ENCODE measurements at regions not wholly inside any gene's neighbourhood (a gene's known extent, or its start where the extent isn't known, plus 50 kb on each side); places are given as distances from the start of the nearest gene placed in this dataset.
"Not testable (repeated sequence)": the region's sequence is repeated elsewhere in the genome, so short reads cannot be mapped to it uniquely, and the experiment has no call there.

DNA sequence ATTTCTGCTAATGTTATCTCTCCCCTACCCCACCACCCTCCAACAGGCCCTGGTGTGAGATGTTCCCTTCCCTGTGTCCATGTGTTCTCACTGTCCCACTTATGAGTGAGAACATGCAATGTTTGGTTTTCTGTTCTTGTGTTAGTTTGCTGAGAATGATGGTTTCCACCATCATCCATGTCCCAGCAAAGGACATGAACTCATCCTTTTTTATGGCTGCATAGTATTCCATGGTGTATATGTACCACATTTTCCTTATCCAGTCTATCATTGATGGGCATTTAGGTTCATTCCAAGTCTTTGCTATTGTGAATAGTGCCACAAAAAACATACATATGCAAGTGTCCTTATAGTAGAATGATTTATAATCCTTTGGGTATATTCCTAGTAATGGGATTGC lies 104.5 kb downstream of the ZNF33B start:
- DNase-seq; H3K4me3 ChIP-seq; intact Hi-C loops (cut with DNase I; ENCODE audit: low total_unique reads); H3K4me1 ChIP-seq; H3K27me3 ChIP-seq (replicated peaks in 1 of 7); H3K27ac ChIP-seq: not testable (repeated sequence)
- peaks cover 0 to 25% (median 10%) of the 10 kb centered on the region in 6 donors for H3K36me3 ChIP-seq
- H3K9me3 ChIP-seq = peaks cover 20 to 91% (median 80%) of the 10 kb centered on the region in 8 donors

DNA sequence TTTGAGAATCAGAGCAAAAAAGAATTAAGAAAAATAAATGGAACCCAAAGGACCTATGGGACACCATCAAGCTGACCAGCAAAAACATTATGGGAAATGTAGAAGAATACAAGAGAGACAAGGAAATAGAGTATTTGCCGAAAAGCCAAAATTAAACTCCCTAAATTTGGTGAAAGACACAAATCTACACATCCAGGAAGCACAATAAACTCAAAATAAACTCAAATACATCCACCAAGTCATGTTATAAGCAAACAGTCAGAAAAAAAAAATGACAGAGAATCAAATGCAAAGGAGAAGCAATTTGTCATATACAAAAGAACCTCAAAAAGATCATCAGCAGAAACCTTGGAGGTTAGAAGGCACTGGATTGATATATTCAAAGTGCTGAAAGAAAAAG lies 105.4 kb downstream of the ZNF33B start:
- Histone ChIP-seq H3K27me3 (replicated peaks in 1 of 7) (no peaks in the 10 kb centered on the region), H3K4me1 (no peaks in the 10 kb centered on the region), H3K27ac (no peak overlapping the region), H3K36me3 (peaks cover 0 to 18% (median 2%) of the 10 kb centered on the region in 6 donors), H3K4me3 (no peak overlapping the region), H3K9me3 (peaks cover 20 to 89% (median 77%) of the 10 kb centered on the region in 8 donors)
- intact Hi-C loops (cut with DNase I; ENCODE audit: low total_unique reads) = no loop called here
- no peak for TF ChIP-seq POLR2AphosphoS5 (IDR thresholded peaks at IDR 0.05)
- TF ChIP-seq, protein P1, sequence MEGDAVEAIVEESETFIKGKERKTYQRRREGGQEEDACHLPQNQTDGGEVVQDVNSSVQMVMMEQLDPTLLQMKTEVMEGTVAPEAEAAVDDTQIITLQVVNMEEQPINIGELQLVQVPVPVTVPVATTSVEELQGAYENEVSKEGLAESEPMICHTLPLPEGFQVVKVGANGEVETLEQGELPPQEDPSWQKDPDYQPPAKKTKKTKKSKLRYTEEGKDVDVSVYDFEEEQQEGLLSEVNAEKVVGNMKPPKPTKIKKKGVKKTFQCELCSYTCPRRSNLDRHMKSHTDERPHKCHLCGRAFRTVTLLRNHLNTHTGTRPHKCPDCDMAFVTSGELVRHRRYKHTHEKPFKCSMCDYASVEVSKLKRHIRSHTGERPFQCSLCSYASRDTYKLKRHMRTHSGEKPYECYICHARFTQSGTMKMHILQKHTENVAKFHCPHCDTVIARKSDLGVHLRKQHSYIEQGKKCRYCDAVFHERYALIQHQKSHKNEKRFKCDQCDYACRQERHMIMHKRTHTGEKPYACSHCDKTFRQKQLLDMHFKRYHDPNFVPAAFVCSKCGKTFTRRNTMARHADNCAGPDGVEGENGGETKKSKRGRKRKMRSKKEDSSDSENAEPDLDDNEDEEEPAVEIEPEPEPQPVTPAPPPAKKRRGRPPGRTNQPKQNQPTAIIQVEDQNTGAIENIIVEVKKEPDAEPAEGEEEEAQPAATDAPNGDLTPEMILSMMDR (IDR thresholded peaks at IDR 0.05 in 8 of 11, conservative IDR thresholded peaks at IDR 0.05 in 3 of 11) = no peak
- no peak for TF ChIP-seq POLR2A (IDR thresholded peaks at IDR 0.05)
- WGBS, 5 donors = 94 to 100% (median 97%) methylated on average over 1 of the region's 1 CpG
- DNase-seq = no peak

DNA sequence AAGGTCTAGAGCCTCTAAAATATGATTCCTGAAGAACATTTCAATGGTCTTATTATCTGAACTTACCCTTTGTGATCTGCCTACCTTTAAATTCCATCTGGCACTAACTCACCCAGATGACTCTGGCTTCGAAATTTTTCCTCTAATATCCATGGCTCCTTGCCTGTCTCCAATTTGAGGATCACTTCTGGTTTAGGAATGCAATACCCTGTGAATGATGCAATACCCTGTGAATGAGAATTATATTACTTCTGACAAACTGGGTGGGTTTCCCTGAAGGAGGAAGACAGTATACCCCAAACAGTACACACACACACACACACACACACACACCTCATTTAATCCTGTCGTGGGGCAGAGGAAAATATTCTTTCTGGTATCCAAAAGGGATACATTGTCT lies 115.3 kb downstream of the ZNF33B start:
- 90 to 98% (median 98%) methylated on average over 2 of the region's 2 CpGs for WGBS, 5 donors

DNA sequence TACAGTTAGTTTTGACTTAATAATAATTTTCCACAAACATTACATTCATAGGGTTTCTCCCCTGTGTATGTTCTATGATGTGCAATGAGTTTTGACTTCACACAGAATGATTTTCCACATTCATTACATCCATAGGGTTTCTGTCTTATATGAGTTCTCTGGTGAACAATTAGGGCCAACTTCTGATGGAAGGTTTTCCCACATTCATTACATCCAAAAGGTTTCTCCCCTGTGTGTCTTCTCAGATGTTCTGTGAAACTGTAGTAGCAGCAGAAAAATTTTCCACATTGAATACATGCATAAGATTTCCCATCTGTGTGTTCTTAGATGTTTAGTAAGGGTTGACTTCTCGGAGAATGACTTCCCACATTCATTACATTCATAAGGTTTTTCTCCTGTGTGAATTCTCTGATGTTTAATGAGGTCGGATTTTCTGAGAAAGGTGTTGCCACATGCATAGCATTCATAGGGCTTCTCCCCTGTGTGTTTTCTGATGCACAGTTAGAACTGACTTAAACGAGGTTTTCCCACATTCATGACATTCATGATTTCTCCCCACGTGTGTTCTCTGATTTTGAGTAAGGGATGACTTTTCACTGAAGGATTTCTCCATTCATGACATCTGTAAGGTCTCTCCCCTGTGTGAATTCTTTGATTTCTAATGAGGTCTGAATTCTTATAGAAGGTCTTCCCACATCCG lies 118.5 kb downstream of the ZNF33B start:
- WGBS, 5 donors = 88 to 98% (median 95%) methylated on average over 5 of the region's 5 CpGs
- H3K27me3 ChIP-seq (replicated peaks in 1 of 7) = no peaks in the 10 kb centered on the region
- H3K36me3 ChIP-seq = peaks cover 16 to 57% (median 49%) of the 10 kb centered on the region in 6 donors
- H3K4me3 ChIP-seq = no peak overlapping the region
- no peak overlapping the region for H3K27ac ChIP-seq
- intact Hi-C loops (cut with DNase I; ENCODE audit: low total_unique reads) = no loop called here
- H3K9me3 ChIP-seq = peaks cover 83 to 100% (median 100%) of the 10 kb centered on the region in 8 donors
- no peak for DNase-seq
- no peaks in the 10 kb centered on the region for H3K4me1 ChIP-seq
- TF ChIP-seq POLR2AphosphoS5 (IDR thresholded peaks at IDR 0.05) = no peak
- TF ChIP-seq POLR2A (IDR thresholded peaks at IDR 0.05) = no peak
- TF ChIP-seq, protein P1 (IDR thresholded peaks at IDR 0.05 in 8 of 11, conservative IDR thresholded peaks at IDR 0.05 in 3 of 11) = no peak

More for the DNA sequence above, 115.3 kb downstream of the ZNF33B start:
- no peak overlapping the region for H3K4me3 ChIP-seq
- peaks cover 18 to 68% (median 57%) of the 10 kb centered on the region in 6 donors for H3K36me3 ChIP-seq
- DNase-seq = no peak
- no peaks in the 10 kb centered on the region for H3K4me1 ChIP-seq
- H3K27me3 ChIP-seq (replicated peaks in 1 of 7) = no peaks in the 10 kb centered on the region
- H3K9me3 ChIP-seq = peaks cover 54 to 97% (median 94%) of the 10 kb centered on the region in 8 donors
- intact Hi-C loops (cut with DNase I; ENCODE audit: low total_unique reads) = no loop called here
- H3K27ac ChIP-seq = no peak overlapping the region
- TF ChIP-seq POLR2A (IDR thresholded peaks at IDR 0.05) (no peak), POLR2AphosphoS5 (IDR thresholded peaks at IDR 0.05) (no peak)
- TF ChIP-seq, protein P1 (IDR thresholded peaks at IDR 0.05 in 8 of 11, conservative IDR thresholded peaks at IDR 0.05 in 3 of 11) = no peak
